HG03066 (cell line): ENCODE measurements at regions not wholly inside any gene's neighbourhood (a gene's known extent, or its start where the extent isn't known, plus 50 kb on each side); places are given as distances from the start of the nearest gene placed in this dataset.
"Not testable (repeated sequence)": the region's sequence is repeated elsewhere in the genome, so short reads cannot be mapped to it uniquely, and the experiment has no call there.

Experiments used
- ATAC-seq: cut with Tn5 transposase; IDR thresholded peaks from one replicate; pipeline ENCODE4 v1.9.1; 2021; ENCODE audit warnings: low read depth; ENCODE audit not compliant: unreplicated experiment

DNA sequence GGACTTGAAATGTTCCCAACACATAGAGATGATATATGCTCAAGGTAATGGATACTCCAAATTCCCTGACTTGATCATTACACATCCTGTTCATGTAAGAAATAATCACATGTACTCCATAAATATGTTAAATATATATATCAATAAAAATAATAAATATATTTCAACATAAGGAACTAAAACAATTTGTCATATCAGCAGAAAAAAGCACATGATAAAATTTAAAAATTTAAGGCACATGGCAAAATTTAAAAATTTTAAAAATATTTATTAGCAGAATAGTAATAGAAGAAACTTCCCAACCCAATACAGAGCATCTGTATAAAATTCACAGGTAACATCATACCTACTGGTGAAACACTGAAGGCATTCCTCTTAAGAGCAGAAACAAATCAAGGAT lies 109.6 kb upstream of the KYNU start:
- ATAC-seq = no peak

DNA sequence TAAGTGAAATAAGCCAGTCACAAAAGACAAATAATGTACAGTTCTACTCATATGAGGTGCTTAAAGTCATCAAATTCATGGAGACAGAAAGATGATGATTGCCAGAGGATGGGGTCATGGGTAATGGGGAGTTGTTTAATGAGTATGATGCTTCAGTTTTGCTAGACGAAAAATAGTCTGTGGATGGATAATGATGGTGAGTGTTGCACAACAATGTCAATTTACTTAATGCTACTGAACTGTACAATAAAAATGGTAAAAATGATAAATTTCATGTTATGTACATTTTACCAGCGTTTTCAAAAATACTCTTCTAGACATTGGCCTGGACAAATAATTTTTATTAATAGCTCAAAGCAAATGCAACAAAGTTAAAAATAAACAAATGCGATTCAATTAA lies 118.5 kb upstream of the KYNU start:
- ATAC-seq = no peak

DNA sequence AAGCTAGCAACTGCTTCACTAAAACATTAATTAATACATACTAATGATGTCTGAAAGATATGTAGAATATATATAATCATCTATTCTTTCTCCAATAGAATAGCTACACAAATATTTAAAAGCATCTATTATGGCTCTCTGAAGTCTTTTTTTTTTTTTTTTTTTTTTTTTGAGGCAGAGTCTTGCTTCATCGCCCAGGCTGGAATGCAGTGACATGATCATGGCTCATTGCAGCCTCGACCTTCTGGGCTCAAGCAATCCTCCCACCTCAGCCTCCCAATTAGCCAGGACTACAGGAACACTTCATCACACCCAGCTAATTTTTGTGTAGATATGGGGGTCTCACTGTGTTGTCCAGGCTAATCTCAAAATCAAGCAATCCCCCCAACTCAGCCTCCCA lies 120.4 kb upstream of the KYNU start:
- ATAC-seq = no peak

DNA sequence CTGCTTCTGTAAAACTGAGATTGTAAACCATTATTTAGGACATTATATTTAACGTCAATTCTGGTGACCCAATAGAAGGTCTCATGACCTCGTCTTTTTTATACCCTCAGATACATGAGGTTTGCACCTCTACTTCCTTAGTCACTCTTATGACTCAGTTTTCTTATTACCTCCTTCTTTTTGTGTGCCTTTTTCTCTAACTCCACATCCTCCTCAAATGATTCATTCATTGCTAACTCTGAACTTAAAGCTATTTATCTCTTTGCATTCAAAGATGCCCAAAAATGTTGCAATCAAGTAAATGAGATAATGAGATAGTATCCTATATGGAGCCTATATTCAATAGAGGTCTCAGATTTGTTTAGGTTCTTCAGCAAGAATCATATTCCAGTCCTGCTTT lies 121.0 kb upstream of the KYNU start:
- no peak for ATAC-seq

DNA sequence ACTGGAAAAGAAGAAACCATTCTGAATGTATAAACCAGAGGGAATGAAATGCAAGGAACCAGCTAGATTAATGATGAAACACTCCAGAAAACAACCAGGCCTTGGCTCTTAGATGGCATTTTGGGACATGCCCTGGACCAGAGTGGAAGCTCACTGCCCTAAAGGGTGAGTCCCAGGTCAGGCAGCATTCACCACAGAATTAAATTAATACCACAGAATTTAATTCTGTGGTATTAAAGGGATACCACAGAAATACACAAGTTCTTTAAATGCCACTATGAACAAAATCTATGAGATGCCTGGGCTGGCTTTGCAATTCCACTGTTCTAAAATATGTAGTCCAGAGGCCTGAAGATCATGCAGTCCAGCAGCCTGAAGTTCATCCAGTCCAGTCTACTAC lies 122.3 kb upstream of the KYNU start:
- ATAC-seq = no peak

DNA sequence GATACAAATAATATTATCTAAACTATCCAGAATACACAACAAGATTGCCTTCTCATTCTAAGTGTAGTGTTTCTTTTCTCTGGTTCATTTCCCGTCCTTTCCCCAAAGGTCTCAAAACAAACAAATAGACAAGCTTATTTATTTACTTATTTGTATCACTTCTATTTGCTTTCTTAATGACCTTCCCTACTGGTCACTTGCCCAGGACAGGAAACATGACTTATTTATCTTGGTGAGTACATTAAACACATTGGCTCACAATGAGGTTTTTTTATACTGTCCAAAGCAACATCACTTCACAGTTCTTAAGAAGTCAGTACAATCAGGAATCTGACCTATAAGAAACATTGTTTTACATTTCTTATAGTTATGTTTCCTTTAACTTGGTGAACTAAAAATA lies 123.3 kb upstream of the KYNU start:
- ATAC-seq = no peak

DNA sequence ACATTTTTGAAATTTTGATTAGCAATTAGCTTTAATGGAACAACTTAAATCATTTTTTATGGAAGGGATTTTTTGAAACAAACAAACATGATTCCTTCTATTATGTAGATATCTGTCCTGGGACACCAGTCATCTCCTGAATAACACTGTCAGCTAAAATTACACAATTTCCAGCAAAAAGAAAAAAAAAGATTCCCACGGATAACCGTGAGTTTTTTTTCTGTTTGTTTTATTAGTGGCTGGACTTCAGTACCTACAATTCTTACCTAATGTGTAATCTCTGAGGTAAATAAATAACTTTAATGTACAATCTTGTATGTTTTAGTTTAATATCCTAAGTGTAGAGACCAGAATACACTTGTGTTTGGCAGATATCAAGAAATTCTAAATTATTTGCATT lies 126.6 kb upstream of the KYNU start:
- no peak for ATAC-seq

DNA sequence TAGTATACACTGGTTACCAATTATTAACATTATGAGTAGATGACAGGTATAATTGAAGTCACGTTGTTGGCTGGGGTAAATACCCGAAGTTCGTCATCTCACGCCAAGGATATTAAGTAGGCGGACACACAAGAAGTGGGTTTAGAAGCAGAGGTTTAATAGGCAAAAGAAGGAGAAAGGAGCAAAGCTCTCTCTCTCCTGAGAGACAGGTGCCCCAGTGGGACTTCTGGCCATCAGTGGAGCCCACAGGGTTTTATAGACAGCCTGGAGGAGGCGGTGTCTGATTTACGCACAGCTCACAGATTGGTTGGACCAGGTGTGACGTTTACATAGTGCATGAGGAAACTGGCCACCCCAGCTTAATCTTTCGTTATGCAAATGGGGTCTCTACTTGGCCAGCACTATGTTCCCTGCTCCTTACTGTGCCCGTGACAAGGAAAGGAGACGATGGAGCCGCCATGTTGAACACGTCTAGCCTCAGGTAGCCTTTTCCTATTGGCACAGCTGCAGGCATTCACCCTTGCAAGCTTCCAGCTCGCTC lies 128.8 kb upstream of the KYNU start:
- ATAC-seq = no peak

DNA sequence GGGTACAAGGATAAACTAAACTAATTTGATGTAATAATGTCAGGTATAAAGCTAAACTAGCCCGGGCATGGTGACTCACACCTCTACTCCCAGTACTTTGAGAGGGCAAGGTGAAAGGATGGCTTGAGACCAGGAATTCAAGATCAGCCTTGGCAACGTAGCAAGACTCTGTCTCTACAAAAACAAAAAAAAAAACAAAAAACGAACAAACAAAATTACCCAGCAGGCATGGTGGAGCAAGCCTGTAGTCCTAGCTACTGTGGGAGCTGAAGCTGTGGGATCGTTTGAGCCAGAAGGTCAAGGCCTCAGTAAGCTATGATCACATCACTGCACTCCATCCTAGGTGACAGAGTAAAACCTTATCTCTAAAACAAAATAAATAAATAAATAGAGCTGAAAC lies 131.8 kb upstream of the KYNU start:
- ATAC-seq = no peak

DNA sequence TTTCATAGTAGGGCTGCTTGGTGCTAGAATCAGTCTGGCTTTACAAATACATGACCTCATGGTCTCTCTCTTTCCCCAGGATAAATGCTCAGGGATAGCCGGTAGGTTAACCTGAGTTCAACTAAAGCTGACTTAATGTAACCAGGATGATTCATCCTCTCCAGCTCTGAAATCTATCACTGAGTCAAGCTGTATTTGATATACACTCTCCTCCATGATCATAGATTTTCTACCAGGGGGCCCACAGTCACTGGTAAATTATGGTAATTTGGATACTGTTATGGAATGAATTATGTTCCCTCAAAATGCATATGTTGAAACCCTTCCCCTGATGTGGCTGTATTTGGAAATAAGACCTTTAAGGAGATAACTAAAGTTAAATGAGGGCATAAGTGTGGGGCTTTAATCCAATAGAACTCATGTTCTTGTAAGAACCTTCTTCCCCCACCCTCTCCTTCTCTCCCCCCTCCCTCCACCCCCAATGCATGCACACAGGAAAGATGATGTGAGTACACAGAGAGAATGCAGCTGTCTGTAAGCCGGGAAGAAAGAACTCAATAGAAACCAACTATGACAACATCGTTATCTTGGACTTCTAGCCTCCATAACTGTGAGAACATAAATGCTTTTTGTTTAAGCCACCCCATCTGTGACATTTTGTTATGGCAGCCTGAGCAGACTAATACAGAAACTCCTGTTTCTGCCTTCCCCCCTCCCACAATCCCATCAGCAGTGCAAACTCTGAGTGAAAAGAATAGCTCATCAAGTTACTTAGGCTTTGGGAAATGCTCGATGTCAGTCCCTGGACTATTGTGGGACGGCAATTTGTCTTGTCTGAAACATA lies 134.9 kb upstream of the KYNU start:
- ATAC-seq = no peak

DNA sequence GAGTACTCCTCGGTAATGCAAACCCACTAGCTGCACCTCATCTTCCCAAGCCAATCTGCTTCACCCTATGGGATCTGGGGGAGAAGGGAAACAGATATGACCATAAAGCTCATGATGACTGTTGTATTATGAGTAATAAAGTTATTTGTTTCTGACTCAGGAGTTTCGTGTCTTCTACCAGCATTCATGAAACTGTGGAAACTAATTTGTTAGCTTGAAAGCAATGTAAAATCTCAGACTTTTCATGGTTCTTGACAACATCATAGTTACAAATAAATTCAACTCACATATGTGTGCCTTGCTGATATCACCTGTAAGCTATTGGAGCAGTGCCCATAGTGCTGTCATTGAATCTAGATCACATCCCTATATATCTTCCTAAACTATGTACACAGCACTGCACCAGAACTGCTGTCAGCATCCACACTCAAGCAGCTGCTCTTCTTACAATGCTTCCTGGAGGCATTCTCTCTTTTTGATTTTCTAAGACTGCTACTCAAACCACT lies 135.6 kb upstream of the KYNU start:
- ATAC-seq = no peak

DNA sequence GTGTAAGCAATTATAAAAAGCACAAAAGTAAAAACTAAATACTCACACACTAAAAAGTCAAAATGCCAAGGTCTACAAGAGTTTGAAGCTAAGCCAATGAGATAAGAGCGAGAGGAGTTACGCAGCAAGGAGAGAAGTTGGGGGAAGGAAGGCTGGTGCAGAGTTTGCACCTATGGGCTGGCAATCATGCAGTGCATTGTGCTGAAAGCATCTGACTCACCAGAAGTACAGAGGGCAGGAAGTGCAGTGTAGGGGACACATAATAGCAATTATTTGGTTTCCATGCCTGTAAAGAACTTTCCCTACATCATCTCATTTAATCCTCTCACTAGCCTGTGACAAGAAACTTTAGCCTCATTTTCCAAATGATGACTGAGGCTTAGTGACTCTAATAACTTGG lies 142.7 kb upstream of the KYNU start:
- no peak for ATAC-seq

DNA sequence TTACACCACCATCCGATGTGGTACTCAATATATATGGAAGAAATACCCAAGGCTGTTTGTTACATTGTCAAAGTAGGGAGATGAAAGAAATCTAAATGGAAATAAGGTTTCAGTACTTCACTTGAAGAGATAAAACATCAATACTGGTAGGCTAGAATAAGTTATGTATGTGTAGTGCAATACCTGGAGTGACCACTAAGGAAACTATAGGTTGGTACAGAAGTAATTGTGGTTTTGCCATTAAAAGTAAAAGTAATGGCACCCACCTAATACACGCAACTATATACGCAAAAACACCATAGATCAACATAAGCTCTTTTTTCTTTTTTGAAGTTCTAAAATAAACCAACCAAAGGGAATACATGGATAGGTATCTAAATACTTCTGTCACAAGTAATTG lies 143.2 kb upstream of the KYNU start:
- no peak for ATAC-seq

DNA sequence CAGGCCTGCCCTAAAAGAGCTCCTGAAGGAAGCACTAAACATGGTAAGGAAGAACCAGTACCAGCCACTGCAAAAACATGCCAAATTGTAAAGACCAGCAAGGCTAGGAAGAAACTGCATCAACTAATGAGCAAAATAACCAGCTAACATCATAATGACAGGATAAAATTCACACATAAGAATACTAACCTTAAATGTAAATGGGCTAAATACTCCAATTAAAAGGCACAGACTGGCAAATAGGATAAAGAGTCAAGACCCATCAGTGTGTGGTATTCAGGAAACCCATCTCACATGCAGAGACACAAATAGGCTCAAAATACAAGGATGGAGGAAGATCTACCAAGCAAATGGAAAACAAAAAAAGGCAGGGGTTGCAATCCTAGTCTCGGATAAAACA lies 147.7 kb upstream of the KYNU start:
- not testable (repeated sequence) for ATAC-seq

DNA sequence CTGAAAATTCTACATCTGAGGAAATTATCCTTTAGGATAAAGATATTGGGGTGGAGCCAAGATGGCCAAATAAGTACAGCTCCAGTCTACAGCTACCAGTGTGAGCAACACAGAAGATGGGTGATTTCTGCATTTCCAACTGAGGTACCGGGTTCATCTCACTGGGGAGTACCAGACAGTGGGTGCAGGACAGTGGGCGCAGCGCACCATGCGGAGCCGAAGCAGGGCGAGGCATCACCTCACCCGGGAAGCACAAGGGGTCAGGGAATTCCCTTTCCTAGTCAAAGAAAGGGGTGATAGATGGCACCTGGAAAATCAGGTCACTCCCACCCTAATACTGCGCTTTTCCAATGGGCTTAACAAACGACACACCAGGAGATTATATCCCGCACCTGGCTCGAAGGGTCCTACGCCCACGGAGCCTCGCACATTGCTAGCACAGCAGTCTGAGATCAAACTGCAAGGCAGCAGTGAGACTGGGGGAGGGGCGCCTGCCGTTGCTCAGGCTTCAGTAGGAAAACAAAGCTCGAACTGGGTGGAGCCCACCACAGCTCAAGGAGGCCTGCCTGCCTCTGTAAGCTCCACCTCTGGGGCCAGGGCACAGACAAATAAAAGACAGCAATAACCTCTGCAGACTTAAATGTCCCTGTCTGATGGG lies 149.5 kb upstream of the KYNU start:
- not testable (repeated sequence) for ATAC-seq

DNA sequence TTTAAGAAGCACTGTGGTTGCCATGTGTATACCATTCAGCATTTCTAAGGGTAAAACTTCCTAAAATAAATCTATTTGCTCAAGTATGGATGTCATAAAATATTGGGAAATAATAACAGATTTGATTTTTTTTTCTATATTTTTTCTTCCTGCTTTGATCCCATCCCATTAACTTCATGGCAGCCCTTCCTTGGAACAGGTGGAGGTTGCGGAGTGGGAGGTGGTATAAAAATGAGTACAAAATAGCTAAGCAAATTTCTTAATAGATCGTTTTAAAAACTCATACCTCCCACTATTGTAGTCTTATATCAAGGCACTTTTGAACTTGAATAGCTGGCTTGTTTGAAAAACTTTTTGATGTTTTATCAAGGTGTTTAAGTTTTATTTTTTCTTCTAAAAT lies 152.1 kb upstream of the KYNU start:
- no peak for ATAC-seq

DNA sequence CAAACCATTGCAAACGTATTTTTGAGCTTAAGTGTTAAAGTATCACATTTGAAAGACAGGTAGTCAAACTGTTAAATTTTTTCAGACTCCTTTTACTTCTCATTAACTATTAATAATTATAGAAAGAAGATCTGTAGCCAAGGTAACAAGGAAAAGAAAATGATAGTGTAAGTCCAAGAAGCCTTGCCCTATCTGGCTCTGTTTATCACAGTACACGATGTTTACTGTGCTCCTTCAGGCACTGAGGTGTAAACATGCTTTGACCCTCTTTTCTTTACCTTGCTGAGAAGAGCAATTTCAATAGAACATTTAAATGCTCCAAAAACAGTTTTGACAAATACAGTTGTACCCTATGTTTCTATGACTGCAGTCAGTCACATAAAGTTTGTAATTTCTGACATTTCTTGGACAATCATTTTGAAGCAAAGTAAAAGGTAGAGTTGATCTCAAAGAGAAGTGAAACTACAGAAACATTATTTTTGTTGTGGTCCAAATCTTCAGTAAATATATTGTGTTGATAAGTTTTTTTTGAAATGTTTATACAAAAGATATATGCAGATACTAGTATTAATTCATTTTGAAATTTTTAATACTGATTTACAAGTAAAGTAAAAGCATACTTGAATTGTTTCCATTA lies 152.6 kb upstream of the KYNU start:
- ATAC-seq = peak; percentile 73

DNA sequence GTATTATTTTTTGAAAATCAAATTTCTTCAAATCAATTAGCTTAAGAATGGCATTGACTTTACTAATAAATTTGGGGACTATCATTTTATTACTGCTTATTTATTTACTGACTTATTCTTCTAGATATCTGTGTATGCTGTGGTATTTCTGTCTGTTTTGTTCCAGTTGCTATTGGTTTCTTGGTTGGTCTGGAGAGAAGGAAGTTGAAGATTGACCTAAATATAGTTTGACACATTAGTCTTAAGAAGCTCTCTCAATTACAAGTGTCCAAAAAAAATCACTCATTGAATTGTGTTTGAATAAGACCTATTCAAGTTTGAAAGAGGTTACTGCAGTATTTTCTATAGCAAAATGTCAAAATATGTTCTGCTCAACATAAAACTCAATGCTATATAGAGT lies 153.3 kb upstream of the KYNU start:
- peak; percentile 53 for ATAC-seq

DNA sequence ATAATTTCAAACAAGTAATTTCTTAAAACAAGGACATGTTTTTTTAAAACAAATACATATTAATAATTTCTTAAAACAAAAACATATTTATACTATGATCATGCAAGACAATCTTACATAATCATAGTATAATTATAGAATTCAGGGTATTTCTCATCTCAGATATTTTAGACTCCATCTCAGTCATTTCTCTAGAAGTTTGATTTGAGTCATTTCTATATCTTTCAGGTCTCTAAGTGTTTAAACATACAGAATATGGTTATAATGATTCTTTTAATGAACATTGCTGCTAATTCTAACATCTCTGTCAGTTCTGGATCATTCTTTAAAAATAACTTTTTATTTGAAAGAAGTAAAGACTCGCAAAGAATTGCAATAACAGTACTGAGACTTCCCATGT lies 154.2 kb upstream of the KYNU start:
- ATAC-seq = no peak

DNA sequence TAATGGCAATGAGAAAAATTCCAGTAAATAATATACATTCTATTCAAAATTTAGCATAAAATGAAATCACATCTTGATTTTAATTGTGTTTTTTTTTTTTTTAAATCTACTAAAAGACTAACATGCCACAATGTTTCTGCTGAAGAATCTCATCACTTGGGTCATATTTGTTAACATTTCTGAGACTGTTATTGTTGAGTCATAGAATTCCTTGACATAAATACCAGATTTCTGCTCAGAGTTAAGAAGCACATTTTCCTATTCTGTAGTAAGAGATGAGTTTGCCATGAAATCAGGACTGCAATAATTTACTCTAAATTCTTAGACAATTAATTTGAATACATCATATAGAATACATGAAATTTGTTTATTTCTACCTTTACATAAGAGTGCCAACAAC lies 154.9 kb upstream of the KYNU start:
- no peak for ATAC-seq

DNA sequence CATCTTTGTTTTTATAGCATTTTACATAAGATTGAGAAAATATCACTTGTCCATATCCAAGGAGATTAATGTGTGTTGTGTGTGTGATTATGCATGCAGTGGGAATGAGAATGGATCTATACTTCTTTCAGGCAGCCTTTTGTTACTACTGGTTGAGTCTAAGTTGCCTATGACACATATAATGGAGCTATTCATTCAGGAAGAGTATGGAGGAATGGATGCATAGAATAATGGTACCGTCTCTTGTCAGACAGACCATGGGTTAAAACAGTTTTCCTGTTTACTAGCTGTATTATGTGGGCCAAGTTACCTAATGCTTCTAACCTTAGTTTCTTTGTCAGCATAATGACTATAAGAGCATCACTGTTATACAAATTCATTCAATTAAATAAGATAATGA lies 155.4 kb upstream of the KYNU start:
- no peak for ATAC-seq
